Activated CD4-positive, alpha-beta T cell treated with anti-CD3 and anti-CD28 coated beads, Interleukin-2, amount 50 U/mL, for 1 hour (primary cell): ENCODE measurements at regions not wholly inside any gene's neighbourhood (a gene's known extent, or its start where the extent isn't known, plus 50 kb on each side); places are given as distances from the start of the nearest gene placed in this dataset.
"Not testable (repeated sequence)": the region's sequence is repeated elsewhere in the genome, so short reads cannot be mapped to it uniquely, and the experiment has no call there.

ENCODE experiments used
- DNase-seq: peaks from one replicate; pipeline ENCODE4 v3.0.0-alpha.2; 2020

DNA sequence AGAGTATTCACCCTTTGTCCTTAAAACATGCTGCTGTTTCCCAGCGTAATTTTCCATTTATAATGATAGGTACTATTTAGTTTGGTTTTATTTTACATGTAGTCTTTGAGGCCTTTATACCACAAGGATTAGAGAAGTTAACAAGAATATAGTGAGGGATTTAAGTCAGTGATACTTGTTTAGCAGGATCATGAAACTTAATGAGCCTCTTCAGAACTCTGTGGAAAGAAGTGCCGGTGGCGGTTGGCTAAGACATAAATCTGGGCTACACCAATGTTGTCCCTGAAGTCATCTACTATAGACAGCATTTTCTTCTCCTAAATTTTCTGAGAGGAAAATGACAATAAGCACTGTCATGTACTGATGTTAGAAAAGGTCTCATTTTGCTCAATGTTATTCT, 1226.0 kb upstream of the SEL1L start:
- no peak for DNase-seq

DNA sequence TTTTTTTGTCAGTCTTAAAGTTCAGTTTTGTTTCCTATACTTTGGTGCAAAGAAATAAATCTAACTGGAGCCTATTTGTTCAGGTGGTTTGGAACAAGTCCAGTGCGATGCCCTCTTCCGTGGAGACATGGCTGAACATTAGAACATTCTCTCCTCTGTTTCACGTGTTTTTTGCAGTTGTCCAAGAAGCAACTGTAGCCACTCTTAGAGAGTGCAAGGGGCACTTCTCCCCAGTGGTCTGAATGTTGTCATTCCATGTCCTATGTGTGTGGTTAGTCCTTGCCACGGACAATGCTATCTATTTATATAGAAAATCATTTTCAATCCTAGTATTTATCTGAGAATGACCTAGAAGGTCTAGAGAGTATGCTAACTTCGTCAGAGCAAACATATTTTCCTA, 1232.5 kb upstream of the SEL1L start:
- no peak for DNase-seq

DNA sequence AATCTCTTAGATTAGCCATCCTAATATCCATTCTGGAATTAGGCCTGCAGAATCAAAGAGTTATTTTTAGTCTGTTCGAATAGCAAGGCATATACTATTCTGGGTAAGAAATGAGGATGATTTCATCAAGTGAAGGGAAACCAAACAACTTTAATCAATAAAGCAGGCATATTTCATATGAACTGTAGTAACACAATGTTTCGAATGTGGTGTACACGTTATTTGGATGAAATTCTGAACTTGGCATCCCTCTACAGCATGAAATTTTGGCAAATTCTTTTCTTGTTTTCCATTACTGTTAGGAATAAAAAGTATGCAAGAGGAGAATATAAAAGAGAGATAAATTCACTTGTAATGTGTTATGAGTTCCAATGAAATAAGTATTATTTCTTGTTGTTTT, 1233.3 kb upstream of the SEL1L start:
- DNase-seq: no peak

- DNase-seq: no peak
These were observed 1243.3 kb upstream of the SEL1L start for GRCh38 chr14:82776958-82777357.

GRCh38 chr14:82778008-82778590, 1244.4 kb upstream of the SEL1L start:
- DNase-seq: no peak

DNA sequence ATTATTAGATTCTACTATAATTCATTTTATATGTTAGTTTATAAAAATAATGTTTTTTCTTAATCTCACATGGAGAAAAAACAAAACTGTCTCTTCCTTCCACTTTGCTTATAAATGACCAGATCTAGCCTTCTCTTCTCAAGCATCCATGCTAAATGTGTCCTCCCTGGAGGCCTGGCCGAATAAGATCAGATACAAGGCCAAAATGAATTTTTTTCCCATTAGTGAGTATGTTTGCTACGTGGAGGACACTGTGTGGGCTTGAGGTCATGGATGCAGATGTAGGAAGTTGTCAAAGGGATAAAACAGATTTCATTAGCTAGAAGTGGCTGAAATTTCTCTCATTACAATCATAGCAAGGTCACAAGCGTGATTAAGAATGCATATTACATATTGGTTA, 1244.9 kb upstream of the SEL1L start:
- no peak for DNase-seq

GRCh38 chr14:82779301-82779700, 1245.6 kb upstream of the SEL1L start:
- no peak for DNase-seq

- no peak for DNase-seq
These were observed 1252.3 kb upstream of the SEL1L start for GRCh38 chr14:82785756-82786482.

DNA sequence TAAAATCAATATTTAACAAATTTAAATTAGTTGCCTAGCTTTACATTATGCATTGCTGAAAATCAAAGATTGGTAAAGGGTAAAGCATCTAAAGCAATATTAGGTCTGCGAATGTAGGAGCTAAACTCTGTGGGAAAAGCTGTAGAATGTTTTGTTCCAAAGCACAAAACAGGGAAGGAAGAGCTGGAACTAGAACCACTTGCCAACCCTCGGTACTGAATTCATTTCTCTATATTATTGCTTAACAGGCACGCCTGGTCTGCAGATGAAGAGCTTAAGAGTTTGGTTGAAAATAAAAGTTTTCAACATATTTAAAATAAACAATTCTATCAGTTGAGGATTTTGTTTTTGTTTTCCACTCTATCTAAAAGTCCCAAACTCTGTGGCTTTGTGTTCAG, 1252.8 kb upstream of the SEL1L start:
- DNase-seq: no peak

DNA sequence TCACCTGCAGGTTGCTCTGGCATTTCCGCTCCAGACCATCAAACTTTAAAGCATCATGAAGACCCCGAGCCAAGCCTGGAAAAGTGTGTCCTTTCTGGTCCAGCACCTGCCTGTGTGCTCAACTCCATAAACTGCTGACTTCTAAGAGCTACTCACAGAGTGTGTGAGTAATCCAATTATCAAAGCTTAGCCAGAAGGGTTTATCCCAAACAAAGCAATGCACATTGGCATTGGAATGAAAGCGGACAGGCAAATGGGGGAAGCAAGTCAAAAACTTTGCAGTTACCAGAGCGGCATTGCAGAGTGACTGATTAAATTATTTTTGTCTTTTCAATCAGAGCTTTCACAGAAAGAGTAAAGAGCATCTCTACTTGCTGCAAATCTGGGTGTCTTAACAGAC, 1262.4 kb upstream of the SEL1L start:
- no peak for DNase-seq

GRCh38 chr14:82798276-82798675, 1264.6 kb upstream of the SEL1L start:
- DNase-seq: no peak

DNA sequence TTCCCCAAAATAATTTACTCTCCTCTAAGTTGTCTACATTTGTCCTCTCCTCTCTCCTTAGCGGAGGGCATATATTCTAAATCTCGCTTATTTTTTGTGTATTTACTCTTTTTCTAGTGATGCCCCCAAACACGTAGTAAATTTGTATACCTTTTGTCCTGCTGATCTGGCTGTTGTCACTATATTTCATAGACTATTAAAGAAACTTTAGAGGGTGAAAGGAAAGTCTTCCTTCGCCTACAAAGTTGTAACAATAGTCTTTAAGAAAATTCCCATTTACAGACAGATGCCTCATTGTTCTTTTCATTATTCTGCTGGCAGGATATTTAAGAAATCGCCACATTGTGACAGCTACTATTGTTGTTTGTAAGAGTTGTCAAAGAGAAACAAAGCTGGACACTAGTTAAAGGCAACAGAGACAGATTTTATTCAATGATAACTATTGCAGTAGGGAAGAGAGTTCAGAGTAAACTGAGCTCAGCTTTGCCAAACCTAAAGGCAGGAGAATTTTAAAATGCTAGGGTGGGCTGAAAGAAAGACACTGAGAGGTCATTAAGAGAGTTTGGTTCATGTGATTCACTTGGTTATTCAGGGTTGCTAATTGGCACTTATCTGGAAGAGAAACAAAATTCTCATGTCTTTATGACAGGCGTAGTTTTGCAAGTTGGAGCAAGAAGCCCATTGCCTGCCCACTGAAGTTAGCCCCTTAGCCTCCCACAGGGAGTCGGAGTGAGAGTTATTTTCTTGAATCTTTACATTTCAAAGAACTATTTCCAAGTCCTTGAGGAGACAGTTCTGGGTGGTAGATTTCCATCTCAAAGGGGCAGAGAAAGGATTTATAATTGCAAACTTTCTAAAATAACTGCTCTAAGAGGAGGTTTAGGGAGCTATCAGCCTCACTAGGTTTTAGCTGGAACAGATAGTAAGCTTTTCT, 1272.5 kb upstream of the SEL1L start:
- DNase-seq: no peak

GRCh38 chr14:82811246-82811645, 1277.6 kb upstream of the SEL1L start:
- no peak for DNase-seq

DNA sequence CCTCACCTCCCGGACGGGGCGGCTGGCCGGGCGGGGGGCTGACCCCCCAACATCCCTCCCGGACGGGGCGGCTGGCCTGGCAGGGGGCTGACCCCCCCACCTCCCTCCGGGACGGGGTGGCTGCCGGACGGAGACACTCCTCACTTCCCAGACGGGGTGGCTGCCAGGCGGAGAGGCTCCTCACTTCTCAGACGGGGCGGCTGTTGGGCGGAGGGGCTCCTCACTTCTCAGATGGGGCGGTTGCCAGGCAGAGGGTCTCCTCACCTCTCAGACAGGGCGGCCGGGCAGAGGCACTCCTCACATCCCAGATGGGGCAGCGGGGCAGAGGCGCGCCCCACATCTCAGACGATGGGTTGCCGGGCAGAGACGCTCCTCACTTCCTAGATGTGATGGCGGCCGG, 1280.7 kb upstream of the SEL1L start:
- DNase-seq: not testable (repeated sequence)

- no peak for DNase-seq
These were observed 1296.9 kb upstream of the SEL1L start for GRCh38 chr14:82830596-82830995.

- no peak for DNase-seq
These were observed 1302.8 kb upstream of the SEL1L start for GRCh38 chr14:82836256-82836950.

DNA sequence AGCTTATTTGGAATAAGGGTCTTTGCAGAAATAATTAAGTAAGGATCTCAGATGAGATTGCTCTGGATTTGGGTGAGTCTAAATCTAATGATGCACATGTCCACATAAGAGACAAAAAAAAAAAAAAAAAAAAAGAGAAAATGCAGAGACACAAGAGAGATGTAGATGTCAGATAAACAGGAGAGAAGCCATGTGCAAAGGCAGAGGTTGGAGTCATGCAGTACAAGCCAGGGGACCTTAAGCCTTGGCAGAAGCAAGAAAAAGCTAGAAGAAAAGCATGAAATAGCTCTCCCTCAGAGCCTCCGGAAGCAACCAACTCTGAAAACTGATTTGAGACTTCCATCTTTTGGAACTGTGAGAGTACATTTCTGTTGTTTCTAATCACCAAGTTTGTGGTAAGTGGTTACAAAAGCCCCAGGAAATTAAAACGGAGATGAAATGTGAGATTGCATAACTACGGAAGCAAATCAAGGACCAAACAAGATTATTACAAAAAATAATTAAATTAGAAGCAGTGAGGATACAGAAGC, 1304.0 kb upstream of the SEL1L start:
- DNase-seq: no peak

- no peak for DNase-seq
These were observed 1316.9 kb upstream of the SEL1L start for GRCh38 chr14:82850576-82850975.

GRCh38 chr14:82854131-82854530, 1320.5 kb upstream of the SEL1L start:
- no peak for DNase-seq

DNA sequence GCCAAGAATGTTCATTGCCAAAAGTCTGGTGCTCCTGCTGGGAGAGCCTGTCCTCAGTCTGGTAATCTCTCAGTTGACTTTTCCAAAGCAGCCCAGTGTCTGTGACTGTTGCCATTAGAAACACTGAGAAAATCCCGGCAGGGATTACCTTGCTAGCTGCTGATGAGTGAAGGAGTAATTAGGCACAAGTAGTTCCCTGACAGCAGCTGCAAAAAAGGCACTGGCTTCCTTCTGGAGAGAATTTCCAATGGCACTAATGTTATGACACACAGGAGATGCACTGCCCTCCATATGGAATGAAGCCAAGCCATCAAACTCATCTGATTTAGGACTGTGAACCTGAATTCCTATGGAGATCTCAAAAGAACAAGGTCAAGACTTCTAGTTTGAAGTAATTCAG, 1321.2 kb upstream of the SEL1L start:
- DNase-seq: no peak

DNA sequence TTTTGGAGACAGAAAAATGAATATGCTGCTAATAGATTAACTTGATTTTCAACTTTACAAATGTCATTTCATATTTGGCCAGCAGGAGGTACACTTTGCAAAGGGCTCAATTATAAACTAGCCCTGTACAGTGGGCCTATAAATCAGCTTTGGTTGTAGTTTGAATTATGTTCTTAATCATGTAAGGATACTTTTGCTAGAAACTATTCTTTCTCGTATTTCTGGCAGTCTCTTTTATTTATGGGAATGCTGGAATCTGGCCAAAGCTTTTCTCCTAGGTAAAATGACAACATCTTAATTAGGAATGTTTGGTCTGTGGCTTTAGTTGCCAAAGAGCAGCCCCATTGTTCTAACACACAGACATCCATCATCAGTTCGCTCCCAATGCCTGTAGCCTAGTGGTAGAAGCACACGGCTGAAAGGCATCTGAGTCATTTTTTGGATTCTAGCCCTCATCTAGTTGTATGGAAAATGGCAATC, 1322.3 kb upstream of the SEL1L start:
- DNase-seq: no peak

DNA sequence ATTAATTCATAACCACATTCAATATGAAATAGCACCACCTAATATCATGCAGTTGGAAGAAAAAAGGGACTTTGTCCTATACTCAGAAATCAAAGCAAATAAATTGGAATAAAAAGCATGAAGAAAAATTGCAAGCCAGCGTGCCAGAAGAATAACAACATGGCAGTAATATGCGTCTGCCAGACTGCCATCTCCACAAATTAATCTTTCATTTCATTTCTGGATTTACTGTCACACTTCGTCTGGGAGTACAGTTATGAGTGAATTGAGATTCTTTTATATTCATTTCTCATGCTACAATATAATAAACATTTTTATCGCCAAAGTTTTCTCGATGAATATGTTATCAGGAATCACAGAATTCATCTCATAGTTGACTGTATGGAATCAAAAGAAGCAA, 1327.7 kb upstream of the SEL1L start:
- no peak for DNase-seq

GRCh38 chr14:82872494-82872893, 1338.8 kb upstream of the SEL1L start:
- DNase-seq: no peak
